ENCODE measurements at regions not wholly inside any gene's neighbourhood (a gene's known extent, or its start where the extent isn't known, plus 50 kb on each side); places are given as distances from the start of the nearest gene placed in this dataset.
A peak's percentile ranks its signal among the peaks of the same experiment; 100 is the strongest.

- H3K27ac ChIP-seq (ENCODE audit: low read depth in 2 of 2, low read length in 2 of 2), result no peak overlapping the region
- no peak for TF ChIP-seq CTCF (IDR thresholded peaks at IDR 0.05; ENCODE audit: borderline replicate concordance, extremely low read depth, insufficient read depth)
- H3K9me3 ChIP-seq (ENCODE audit: control insufficient read depth in 2 of 3, insufficient read depth in 1 of 3, low read length in 3 of 3), result no peaks in the 10 kb centered on the region
- H3K9ac ChIP-seq (ENCODE audit: low read length in 3 of 3), result no peak overlapping the region
- peak in 1 of 5 donors; percentile 16 for DNase-seq
- H3K4me1 ChIP-seq (ENCODE audit: control insufficient read depth in 2 of 3, insufficient read depth in 2 of 3, low read depth in 1 of 3, low read length in 3 of 3), result no peaks in the 10 kb centered on the region
- FAIRE-seq, result no peak
- H3K4me3 ChIP-seq (ENCODE audit: low read length in 3 of 3), result no peak overlapping the region
- H3K36me3 ChIP-seq (ENCODE audit: control insufficient read depth in 2 of 3, insufficient read depth in 3 of 3, low read length in 3 of 3), result no peaks in the 10 kb centered on the region
- intact Hi-C loops (cut with DNase I), result no loop called here
- no peaks in the 10 kb centered on the region for H3K27me3 ChIP-seq (ENCODE audit: control insufficient read depth, insufficient read depth, low read length)
Observed at GRCh38 chr14:98808494-98809407, 463.2 kb downstream of the BCL11B start.

GRCh38 chr14:98816195-98816594, 455.8 kb downstream of the BCL11B start:
- Histone ChIP-seq H3K36me3 (ENCODE audit: control insufficient read depth in 2 of 3, insufficient read depth in 3 of 3, low read length in 3 of 3) (no peaks in the 10 kb centered on the region), H3K27ac (ENCODE audit: low read depth in 2 of 2, low read length in 2 of 2) (no peak overlapping the region), H3K27me3 (ENCODE audit: control insufficient read depth, insufficient read depth, low read length) (no peaks in the 10 kb centered on the region), H3K9ac (ENCODE audit: low read length in 3 of 3) (no peak overlapping the region), H3K9me3 (ENCODE audit: control insufficient read depth in 2 of 3, insufficient read depth in 1 of 3, low read length in 3 of 3) (no peaks in the 10 kb centered on the region), H3K4me3 (ENCODE audit: low read length in 3 of 3) (no peak overlapping the region), H3K4me1 (ENCODE audit: control insufficient read depth in 2 of 3, insufficient read depth in 2 of 3, low read depth in 1 of 3, low read length in 3 of 3) (no peaks in the 10 kb centered on the region)
- intact Hi-C loops (cut with DNase I), result no loop called here
- FAIRE-seq (no peak), DNase-seq (no peak)
- TF ChIP-seq CTCF (IDR thresholded peaks at IDR 0.05; ENCODE audit: borderline replicate concordance, extremely low read depth, insufficient read depth), result no peak

- intact Hi-C loops (cut with DNase I), result no loop called here
- no peaks in the 10 kb centered on the region for H3K9me3 ChIP-seq (ENCODE audit: control insufficient read depth in 2 of 3, insufficient read depth in 1 of 3, low read length in 3 of 3)
- H3K27ac ChIP-seq (ENCODE audit: low read depth in 2 of 2, low read length in 2 of 2), result no peak overlapping the region
- H3K4me1 ChIP-seq (ENCODE audit: control insufficient read depth in 2 of 3, insufficient read depth in 2 of 3, low read depth in 1 of 3, low read length in 3 of 3), result no peaks in the 10 kb centered on the region
- FAIRE-seq (no peak), DNase-seq (peak in 1 of 5 donors; percentile 54)
- TF ChIP-seq CTCF (IDR thresholded peaks at IDR 0.05; ENCODE audit: borderline replicate concordance, extremely low read depth, insufficient read depth), result no peak
- no peak overlapping the region for H3K4me3 ChIP-seq (ENCODE audit: low read length in 3 of 3)
- H3K9ac ChIP-seq (ENCODE audit: low read length in 3 of 3), result no peak overlapping the region
- H3K27me3 ChIP-seq (ENCODE audit: control insufficient read depth, insufficient read depth, low read length), result no peaks in the 10 kb centered on the region
- no peaks in the 10 kb centered on the region for H3K36me3 ChIP-seq (ENCODE audit: control insufficient read depth in 2 of 3, insufficient read depth in 3 of 3, low read length in 3 of 3)
Observed at GRCh38 chr14:98816720-98817119, 455.3 kb downstream of the BCL11B start.

All from kidney (tissue), 13 donors.